Omental fat pad (tissue), 3 donors: ENCODE measurements at regions not wholly inside any gene's neighbourhood (a gene's known extent, or its start where the extent isn't known, plus 50 kb on each side); places are given as distances from the start of the nearest gene placed in this dataset.

ENCODE experiments used
- ATAC-seq: fragments of 150-250 bp; one replicate; pipeline ENCODE4 v1.9.1; 2016; ENCODE audit warnings: mild to moderate bottlenecking, moderate library complexity; ENCODE audit not compliant: low FRiP score
- DNase-seq: peaks from one replicate; pipeline ENCODE4 v3.0.0-alpha.2; 2019; ENCODE audit warnings: low spot score
- TF ChIP-seq, protein P1 (sequence below), 3 donors: fragments of 450-650 bp; IDR thresholded peaks; one replicate each; pipeline ENCODE4 v1.5.1; 2016 to 2017; ENCODE audit warnings: antibody characterized with exemption in 3 of 3, mild to moderate bottlenecking in 3 of 3, moderate library complexity in 2 of 3

DNA sequence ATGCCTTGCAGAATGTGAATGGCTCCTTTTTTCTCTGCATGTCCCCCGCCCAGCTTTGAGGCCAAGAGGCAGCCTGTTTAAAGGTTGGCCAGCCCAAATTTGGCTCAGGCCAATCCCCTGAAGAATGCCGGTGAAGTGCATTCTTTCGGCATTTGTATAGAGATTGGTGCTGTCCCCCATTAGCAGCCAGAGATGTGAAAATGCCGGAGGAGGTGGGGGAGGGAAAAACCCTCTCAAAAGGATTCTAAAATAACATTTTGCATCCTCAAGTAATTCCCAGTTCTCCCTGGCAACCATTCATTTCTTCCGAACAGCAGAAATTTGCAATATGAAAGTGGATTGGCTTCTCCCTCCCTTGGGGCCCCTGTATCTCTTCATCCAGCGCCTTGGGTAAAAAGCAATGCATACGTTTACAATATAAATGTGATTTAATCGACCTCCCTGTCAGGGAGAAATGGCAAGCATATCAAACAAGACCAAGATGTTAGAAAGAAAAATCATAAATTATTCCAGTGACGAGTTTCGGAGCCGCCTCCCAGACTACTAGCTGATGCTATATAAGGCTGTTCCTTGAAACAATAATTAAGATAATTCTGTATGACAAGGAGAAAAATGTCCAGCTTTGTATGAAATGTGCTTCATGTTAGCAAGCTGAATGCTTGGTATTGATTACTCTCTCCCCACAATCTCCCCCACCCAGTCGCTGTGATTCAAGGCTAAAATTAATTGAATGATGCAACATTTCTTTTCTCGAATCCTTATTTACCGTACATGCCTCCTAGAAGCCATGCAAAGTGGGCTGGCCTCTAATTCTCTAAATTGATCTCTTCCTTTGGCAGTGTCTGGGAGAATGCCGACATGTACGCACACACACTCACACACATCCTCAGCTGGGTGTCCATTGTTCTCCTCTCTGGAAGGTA is 323.7 kb downstream of the RPS24 start:
- TF ChIP-seq, protein P1, sequence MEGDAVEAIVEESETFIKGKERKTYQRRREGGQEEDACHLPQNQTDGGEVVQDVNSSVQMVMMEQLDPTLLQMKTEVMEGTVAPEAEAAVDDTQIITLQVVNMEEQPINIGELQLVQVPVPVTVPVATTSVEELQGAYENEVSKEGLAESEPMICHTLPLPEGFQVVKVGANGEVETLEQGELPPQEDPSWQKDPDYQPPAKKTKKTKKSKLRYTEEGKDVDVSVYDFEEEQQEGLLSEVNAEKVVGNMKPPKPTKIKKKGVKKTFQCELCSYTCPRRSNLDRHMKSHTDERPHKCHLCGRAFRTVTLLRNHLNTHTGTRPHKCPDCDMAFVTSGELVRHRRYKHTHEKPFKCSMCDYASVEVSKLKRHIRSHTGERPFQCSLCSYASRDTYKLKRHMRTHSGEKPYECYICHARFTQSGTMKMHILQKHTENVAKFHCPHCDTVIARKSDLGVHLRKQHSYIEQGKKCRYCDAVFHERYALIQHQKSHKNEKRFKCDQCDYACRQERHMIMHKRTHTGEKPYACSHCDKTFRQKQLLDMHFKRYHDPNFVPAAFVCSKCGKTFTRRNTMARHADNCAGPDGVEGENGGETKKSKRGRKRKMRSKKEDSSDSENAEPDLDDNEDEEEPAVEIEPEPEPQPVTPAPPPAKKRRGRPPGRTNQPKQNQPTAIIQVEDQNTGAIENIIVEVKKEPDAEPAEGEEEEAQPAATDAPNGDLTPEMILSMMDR (IDR thresholded peaks at IDR 0.05): no peak
- DNase-seq: no peak
- no peak for ATAC-seq

DNA sequence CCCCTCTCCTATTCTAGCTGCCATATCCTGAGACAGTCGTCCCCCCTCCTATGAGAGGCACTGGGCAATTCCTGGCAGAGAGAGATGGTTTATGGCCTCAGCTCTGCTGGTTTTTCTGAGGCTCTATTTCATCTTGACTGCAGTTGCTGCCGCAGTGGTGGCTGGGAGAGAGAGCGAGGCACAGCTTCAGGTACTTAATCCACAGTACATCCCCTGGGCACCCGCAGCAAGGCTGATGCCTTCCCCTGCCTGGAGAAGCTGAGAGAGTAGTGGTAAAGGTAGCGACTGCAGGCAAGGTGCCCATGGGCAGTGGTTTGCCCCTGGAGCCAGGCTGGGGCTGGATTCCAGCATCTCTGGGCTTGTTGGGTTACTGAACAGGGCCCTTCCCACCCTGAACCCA is 324.7 kb downstream of the RPS24 start:
- ATAC-seq: no peak
- no peak for DNase-seq
- TF ChIP-seq, protein P1 (IDR thresholded peaks at IDR 0.05): no peak

DNA sequence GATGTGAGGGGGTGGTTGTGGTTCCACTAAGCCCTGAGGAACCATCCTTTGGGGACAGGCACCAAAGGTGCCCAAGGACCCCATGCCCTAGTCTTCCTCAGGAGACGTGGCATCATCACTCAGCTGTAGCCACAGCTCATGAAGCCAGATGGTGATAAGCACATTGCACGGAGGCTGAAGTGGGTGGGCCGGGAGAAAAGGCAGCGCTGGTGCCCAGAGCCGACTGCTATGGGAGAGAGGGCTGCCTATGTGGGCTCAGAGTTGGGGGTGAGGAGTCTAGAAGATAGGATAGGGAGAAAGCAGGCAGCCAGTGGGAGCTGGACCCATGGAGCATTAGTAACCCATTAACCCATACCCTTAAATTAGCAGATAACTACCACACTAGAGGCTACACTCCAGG is 325.3 kb downstream of the RPS24 start:
- DNase-seq (no peak), ATAC-seq (no peak)
- TF ChIP-seq, protein P1 (IDR thresholded peaks at IDR 0.05): no peak

DNA sequence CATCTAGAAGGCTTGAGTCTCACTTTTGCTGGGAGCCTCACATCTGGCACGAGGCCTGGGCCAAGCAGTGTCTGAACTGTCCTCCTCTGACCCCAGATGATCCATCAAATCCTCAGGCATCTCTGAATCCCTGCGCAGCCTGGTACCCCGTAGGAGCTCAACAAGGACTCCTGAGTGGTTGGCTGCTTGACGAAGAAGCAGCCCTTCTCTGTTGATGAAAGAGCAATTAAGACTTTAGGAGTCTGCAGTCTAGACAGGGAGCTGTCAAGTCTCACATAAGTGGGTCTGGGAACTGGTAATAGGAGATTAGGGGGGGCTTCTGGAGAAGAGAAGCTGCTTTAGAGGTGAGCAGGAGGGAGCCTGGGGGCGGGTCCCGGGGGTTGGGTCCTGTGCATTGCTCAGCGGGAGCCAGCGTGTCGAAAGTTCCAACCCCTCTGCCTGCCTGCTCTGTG is 326.0 kb downstream of the RPS24 start:
- TF ChIP-seq, protein P1 (IDR thresholded peaks at IDR 0.05): no peak
- DNase-seq: no peak
- ATAC-seq: peak; percentile 71

GRCh38 chr10:78360284-78360683 is 326.6 kb downstream of the RPS24 start:
- ATAC-seq (no peak), DNase-seq (no peak)
- TF ChIP-seq, protein P1 (IDR thresholded peaks at IDR 0.05): no peak

DNA sequence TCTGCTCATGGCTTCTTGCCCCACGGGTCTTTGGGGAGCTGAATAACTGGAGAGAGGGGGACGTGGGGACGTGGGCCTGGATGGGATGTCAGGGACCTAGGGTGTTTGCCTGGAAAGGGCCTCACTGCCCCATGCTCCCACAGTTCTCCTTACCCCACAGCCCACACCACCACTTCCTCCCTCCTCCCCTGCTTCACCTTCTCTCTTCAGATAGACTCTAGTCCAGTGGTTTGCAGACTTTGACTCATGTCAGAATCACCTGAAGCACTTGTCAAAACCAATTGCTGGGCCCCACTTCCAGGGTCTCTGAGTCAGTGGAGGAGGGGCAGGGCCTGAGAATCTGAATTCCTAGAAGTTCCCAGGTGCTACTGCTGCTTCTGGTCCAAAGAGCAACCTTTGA is 327.4 kb downstream of the RPS24 start:
- no peak for ATAC-seq
- TF ChIP-seq, protein P1 (IDR thresholded peaks at IDR 0.05): no peak
- no peak for DNase-seq
